ENCODE measurements at regions not wholly inside any gene's neighbourhood (a gene's known extent, or its start where the extent isn't known, plus 50 kb on each side); places are given as distances from the start of the nearest gene placed in this dataset.

- no peaks in the 10 kb centered on the region for H3K9me3 ChIP-seq (ENCODE audit: insufficient read depth, low read length)
- no peaks in the 10 kb centered on the region for H3K79me2 ChIP-seq (ENCODE audit: insufficient read depth, low read length)
- H3K4me3 ChIP-seq (ENCODE audit: insufficient read depth, low read length, poor library complexity, severe bottlenecking), result no peak overlapping the region
- H2AFZ ChIP-seq (ENCODE audit: low read depth, low read length, severe bottlenecking), result no peak overlapping the region
- no peaks in the 10 kb centered on the region for H4K20me1 ChIP-seq (ENCODE audit: low read depth, low read length)
- H3K9me2 ChIP-seq (replicated peaks; ENCODE audit: insufficient read depth, low read length), result no peaks in the 10 kb centered on the region
- no peaks in the 10 kb centered on the region for H3K36me3 ChIP-seq (ENCODE audit: low read length)
- TF ChIP-seq CTCF (IDR thresholded peaks at IDR 0.05; ENCODE audit: insufficient read depth, low read length, poor library complexity, severe bottlenecking) (no peak), EZH2phosphoT487 (conservative IDR thresholded peaks at IDR 0.05; ENCODE audit: low read length) (no peak)
- no peak overlapping the region for H3K27ac ChIP-seq (ENCODE audit: low read depth, low read length)
- no peak overlapping the region for H3K4me2 ChIP-seq (ENCODE audit: low read depth, low read length, poor library complexity, severe bottlenecking)
- no peak overlapping the region for H3K9ac ChIP-seq (ENCODE audit: low read length)
- no peaks in the 10 kb centered on the region for H3K27me3 ChIP-seq (ENCODE audit: low read length)
- no peaks in the 10 kb centered on the region for H3F3A ChIP-seq (ENCODE audit: insufficient read depth)
Measured at GRCh38 chr2:9106338-9107167, 100.1 kb upstream of the ASAP2 start.

GRCh38 chr2:9105601-9106337 is 100.8 kb upstream of the ASAP2 start:
- Histone ChIP-seq H3K36me3 (ENCODE audit: low read length) (no peaks in the 10 kb centered on the region), H3K4me3 (ENCODE audit: insufficient read depth, low read length, poor library complexity, severe bottlenecking) (no peak overlapping the region), H3K27ac (ENCODE audit: low read depth, low read length) (no peak overlapping the region), H3K27me3 (ENCODE audit: low read length) (no peaks in the 10 kb centered on the region), H3K9me3 (ENCODE audit: insufficient read depth, low read length) (no peaks in the 10 kb centered on the region), H2AFZ (ENCODE audit: low read depth, low read length, severe bottlenecking) (no peak overlapping the region), H3K9ac (ENCODE audit: low read length) (no peak overlapping the region), H3K4me2 (ENCODE audit: low read depth, low read length, poor library complexity, severe bottlenecking) (no peak overlapping the region), H3K9me2 (replicated peaks; ENCODE audit: insufficient read depth, low read length) (no peaks in the 10 kb centered on the region), H3F3A (ENCODE audit: insufficient read depth) (no peaks in the 10 kb centered on the region), H3K79me2 (ENCODE audit: insufficient read depth, low read length) (no peaks in the 10 kb centered on the region), H4K20me1 (ENCODE audit: low read depth, low read length) (no peaks in the 10 kb centered on the region)
- no peak for TF ChIP-seq CTCF (IDR thresholded peaks at IDR 0.05; ENCODE audit: insufficient read depth, low read length, poor library complexity, severe bottlenecking)
- no peak for TF ChIP-seq EZH2phosphoT487 (conservative IDR thresholded peaks at IDR 0.05; ENCODE audit: low read length)

- Histone ChIP-seq H2AFZ (ENCODE audit: low read depth, low read length, severe bottlenecking) (no peak overlapping the region), H3K36me3 (ENCODE audit: low read length) (no peaks in the 10 kb centered on the region), H4K20me1 (ENCODE audit: low read depth, low read length) (no peaks in the 10 kb centered on the region), H3K27me3 (ENCODE audit: low read length) (no peaks in the 10 kb centered on the region), H3F3A (ENCODE audit: insufficient read depth) (no peaks in the 10 kb centered on the region), H3K9me3 (ENCODE audit: insufficient read depth, low read length) (no peaks in the 10 kb centered on the region), H3K9me2 (replicated peaks; ENCODE audit: insufficient read depth, low read length) (no peaks in the 10 kb centered on the region), H3K9ac (ENCODE audit: low read length) (no peak overlapping the region), H3K4me3 (ENCODE audit: insufficient read depth, low read length, poor library complexity, severe bottlenecking) (no peak overlapping the region), H3K79me2 (ENCODE audit: insufficient read depth, low read length) (no peaks in the 10 kb centered on the region), H3K27ac (ENCODE audit: low read depth, low read length) (no peak overlapping the region), H3K4me2 (ENCODE audit: low read depth, low read length, poor library complexity, severe bottlenecking) (no peak overlapping the region)
- no peak for TF ChIP-seq EZH2phosphoT487 (conservative IDR thresholded peaks at IDR 0.05; ENCODE audit: low read length)
- TF ChIP-seq CTCF (IDR thresholded peaks at IDR 0.05; ENCODE audit: insufficient read depth, low read length, poor library complexity, severe bottlenecking), result no peak
Measured at GRCh38 chr2:9103663-9104277, 100.3 kb upstream of the MBOAT2 start.
